Chondrocyte (in vitro differentiated cells): ENCODE measurements at regions not wholly inside any gene's neighbourhood (a gene's known extent, or its start where the extent isn't known, plus 50 kb on each side); places are given as distances from the start of the nearest gene placed in this dataset.

Experiments used
- DNase-seq: peaks from one replicate; pipeline ENCODE4 v3.0.0; 2021; ENCODE audit warnings: mixed read lengths, low spot score
- H3K27ac Mint-ChIP-seq: one replicate; pipeline ENCODE4 v1.8.0; 2021; ENCODE audit warnings: mild to moderate bottlenecking, moderate library complexity, mixed read lengths; ENCODE audit not compliant: unreplicated experiment
- H3K27me3 Mint-ChIP-seq: 2 replicates; pipeline ENCODE4 v1.8.0; 2021; ENCODE audit warnings: low read depth, mixed read lengths
- H3K36me3 Mint-ChIP-seq: 2 replicates; pipeline ENCODE4 v1.8.0; 2021; ENCODE audit warnings: low read depth, mixed read lengths
- H3K4me1 Mint-ChIP-seq: 2 replicates; pipeline ENCODE4 v1.8.0; 2021; ENCODE audit warnings: low read depth, mild to moderate bottlenecking, mixed read lengths
- H3K4me3 Mint-ChIP-seq: one replicate; pipeline ENCODE4 v1.8.0; 2021; ENCODE audit warnings: mild to moderate bottlenecking, moderate library complexity, mixed read lengths; ENCODE audit not compliant: unreplicated experiment
- H3K9me3 Mint-ChIP-seq: 2 replicates; pipeline ENCODE4 v1.8.0; 2021; ENCODE audit warnings: low read depth, mixed read lengths
- TF ChIP-seq, protein P1 (sequence below): fragments of 200-600 bp; sonication (generic); IDR thresholded peaks from 2 replicates; pipeline ENCODE4 v1.5.0; 2021; ENCODE audit warnings: antibody characterized with exemption, mild to moderate bottlenecking, moderate library complexity

- DNase-seq = no peak
- Mint-ChIP-seq H3K4me1 (peaks cover 40% of the 10 kb centered on the region), H3K36me3 (no peaks in the 10 kb centered on the region), H3K27ac (no peak overlapping the region), H3K27me3 (no peaks in the 10 kb centered on the region), H3K4me3 (no peak overlapping the region), H3K9me3 (no peaks in the 10 kb centered on the region)
- TF ChIP-seq, protein P1, sequence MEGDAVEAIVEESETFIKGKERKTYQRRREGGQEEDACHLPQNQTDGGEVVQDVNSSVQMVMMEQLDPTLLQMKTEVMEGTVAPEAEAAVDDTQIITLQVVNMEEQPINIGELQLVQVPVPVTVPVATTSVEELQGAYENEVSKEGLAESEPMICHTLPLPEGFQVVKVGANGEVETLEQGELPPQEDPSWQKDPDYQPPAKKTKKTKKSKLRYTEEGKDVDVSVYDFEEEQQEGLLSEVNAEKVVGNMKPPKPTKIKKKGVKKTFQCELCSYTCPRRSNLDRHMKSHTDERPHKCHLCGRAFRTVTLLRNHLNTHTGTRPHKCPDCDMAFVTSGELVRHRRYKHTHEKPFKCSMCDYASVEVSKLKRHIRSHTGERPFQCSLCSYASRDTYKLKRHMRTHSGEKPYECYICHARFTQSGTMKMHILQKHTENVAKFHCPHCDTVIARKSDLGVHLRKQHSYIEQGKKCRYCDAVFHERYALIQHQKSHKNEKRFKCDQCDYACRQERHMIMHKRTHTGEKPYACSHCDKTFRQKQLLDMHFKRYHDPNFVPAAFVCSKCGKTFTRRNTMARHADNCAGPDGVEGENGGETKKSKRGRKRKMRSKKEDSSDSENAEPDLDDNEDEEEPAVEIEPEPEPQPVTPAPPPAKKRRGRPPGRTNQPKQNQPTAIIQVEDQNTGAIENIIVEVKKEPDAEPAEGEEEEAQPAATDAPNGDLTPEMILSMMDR = peak; percentile 89
These were observed 212.6 kb upstream of the PLSCR5 start for GRCh38 chr3:146817704-146818103.

DNA sequence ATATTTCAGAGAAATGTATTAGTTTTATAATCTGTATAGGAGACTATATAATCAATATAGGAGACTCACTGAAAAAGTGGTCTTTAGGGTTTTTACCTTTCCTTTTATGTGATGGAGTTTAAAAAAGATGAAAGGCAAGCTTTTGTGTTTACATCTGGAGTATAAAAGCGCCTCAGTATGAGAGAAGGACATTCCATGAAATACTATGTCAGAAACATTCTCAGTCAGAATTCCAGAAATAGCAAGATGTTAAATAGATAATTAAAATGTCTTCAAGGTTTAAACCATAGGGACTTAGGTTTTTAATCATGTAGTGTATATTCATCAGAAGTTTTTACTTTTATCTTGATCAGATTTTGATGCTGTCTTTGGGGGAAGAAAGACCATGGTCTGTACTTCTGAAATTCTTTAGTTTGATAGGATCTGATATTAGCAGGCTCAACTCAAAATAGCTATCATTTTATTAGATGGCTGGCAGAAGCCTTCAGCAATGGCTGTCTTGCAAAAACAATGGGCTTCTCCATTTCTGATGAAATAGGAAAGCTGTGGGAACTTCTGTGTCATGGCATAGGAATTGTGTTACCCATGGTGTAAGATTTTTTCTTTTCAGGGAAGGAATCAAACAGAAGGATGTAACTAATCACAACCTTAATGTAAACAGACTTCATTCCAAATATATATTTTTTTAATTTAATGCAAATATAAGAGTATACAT, 209.6 kb upstream of the PLSCR5 start:
- Mint-ChIP-seq H3K27me3 (no peaks in the 10 kb centered on the region), H3K4me3 (no peak overlapping the region), H3K9me3 (no peaks in the 10 kb centered on the region), H3K27ac (peak overlapping the region; percentile 84), H3K36me3 (no peaks in the 10 kb centered on the region), H3K4me1 (peaks cover 40% of the 10 kb centered on the region)
- TF ChIP-seq, protein P1 = no peak
- DNase-seq = no peak

DNA sequence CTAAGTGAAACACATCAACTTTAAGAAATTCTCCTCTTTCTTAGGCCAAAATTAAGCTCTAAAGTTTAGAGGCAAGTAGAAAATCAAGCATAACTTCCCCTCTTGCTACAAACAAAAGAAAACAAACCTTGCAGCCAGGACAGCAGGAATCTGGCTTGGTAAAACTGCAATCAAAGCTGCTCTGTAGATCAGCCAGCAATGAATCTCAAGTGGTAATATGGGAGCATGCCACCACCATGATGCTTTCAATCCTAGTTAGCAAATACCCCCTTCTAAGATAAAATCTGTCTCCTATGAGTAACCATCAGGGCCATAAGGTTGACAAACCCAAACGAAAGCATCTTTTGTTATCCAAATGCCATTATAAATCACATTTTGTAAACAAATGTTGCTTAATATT, 208.3 kb upstream of the PLSCR5 start:
- DNase-seq = no peak
- H3K27ac Mint-ChIP-seq = no peak overlapping the region
- TF ChIP-seq, protein P1 = no peak
- H3K4me1 Mint-ChIP-seq = peaks cover 45% of the 10 kb centered on the region
- H3K36me3 Mint-ChIP-seq = no peaks in the 10 kb centered on the region
- H3K4me3 Mint-ChIP-seq = no peak overlapping the region
- no peaks in the 10 kb centered on the region for H3K27me3 Mint-ChIP-seq
- no peaks in the 10 kb centered on the region for H3K9me3 Mint-ChIP-seq

DNA sequence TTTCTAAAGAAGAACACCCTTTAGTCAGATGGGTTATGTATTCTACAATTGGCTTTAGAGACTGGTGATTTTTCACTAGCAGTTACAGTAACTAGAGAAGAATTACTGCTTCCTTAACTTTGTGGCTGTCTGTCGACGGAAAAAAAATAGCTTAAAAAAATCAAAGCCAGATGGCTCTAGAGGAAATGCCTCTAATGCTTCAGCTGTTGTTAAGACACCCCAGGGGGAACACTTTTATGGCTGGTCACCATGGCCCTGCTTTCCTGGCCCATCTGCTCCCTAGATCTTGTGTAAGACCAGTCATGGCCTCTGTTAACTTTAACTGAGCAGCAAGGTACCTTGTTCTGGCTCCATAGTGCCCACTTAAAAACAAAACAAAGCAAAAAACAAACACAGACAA, 198.6 kb upstream of the PLSCR5 start:
- Mint-ChIP-seq H3K4me1 (peaks cover 30% of the 10 kb centered on the region), H3K27ac (peak overlapping the region; percentile 86), H3K36me3 (no peaks in the 10 kb centered on the region), H3K27me3 (no peaks in the 10 kb centered on the region), H3K4me3 (no peak overlapping the region), H3K9me3 (peaks cover 3% of the 10 kb centered on the region)
- TF ChIP-seq, protein P1 = peak; percentile 11
- peak; percentile 29 for DNase-seq

- H3K36me3 Mint-ChIP-seq = no peaks in the 10 kb centered on the region
- no peaks in the 10 kb centered on the region for H3K27me3 Mint-ChIP-seq
- no peak overlapping the region for H3K4me3 Mint-ChIP-seq
- H3K9me3 Mint-ChIP-seq = peaks cover 3% of the 10 kb centered on the region
- H3K27ac Mint-ChIP-seq = no peak overlapping the region
- DNase-seq = no peak
- TF ChIP-seq, protein P1 = no peak
- H3K4me1 Mint-ChIP-seq = peaks cover 28% of the 10 kb centered on the region
These were observed 196.3 kb upstream of the PLSCR5 start for GRCh38 chr3:146801492-146801891.
